Germinal center (tissue), 1 donor: ENCODE measurements at regions not wholly inside any gene's neighbourhood (a gene's known extent, or its start where the extent isn't known, plus 50 kb on each side); places are given as distances from the start of the nearest gene placed in this dataset.

Source experiments
- DNase-seq: peaks from one replicate; pipeline ENCODE4 v3.0.0; 2012; ENCODE audit warnings: mixed read lengths, low spot score

- DNase-seq = no peak
Observed at GRCh38 chr7:131272086-131272485, 55.6 kb upstream of the MKLN1 start.

GRCh38 chr7:131274986-131275385 lies 52.7 kb upstream of the MKLN1 start:
- no peak for DNase-seq

GRCh38 chr7:131276190-131276589 lies 51.5 kb upstream of the MKLN1 start:
- DNase-seq = no peak

- no peak for DNase-seq
Observed at GRCh38 chr7:131276748-131277147, 50.9 kb upstream of the MKLN1 start.
